ENCODE measurements at regions not wholly inside any gene's neighbourhood (a gene's known extent, or its start where the extent isn't known, plus 50 kb on each side); places are given as distances from the start of the nearest gene placed in this dataset.

- Histone ChIP-seq H2AFZ (ENCODE audit: low read length) (no peak overlapping the region), H3K9me2 (ENCODE audit: low read depth, low read length) (no peaks in the 10 kb centered on the region), H4K20me1 (ENCODE audit: insufficient read depth, low read length) (no peaks in the 10 kb centered on the region), H3F3A (ENCODE audit: insufficient read depth, low read length) (no peaks in the 10 kb centered on the region), H3K9ac (ENCODE audit: low read length) (no peak overlapping the region), H3K36me3 (ENCODE audit: insufficient read depth, low read length) (no peaks in the 10 kb centered on the region), H3K4me2 (ENCODE audit: low read length) (no peak overlapping the region), H3K4me1 (ENCODE audit: insufficient read depth, low read length, severe bottlenecking) (no peaks in the 10 kb centered on the region), H3K79me2 (ENCODE audit: insufficient read depth, low read length) (no peaks in the 10 kb centered on the region), H3K27ac (ENCODE audit: low read depth, low read length, poor library complexity, severe bottlenecking) (no peak overlapping the region), H3K4me3 (ENCODE audit: low read depth, low read length, poor library complexity, severe bottlenecking) (no peak overlapping the region), H3K27me3 (ENCODE audit: insufficient read depth, low read length) (no peaks in the 10 kb centered on the region), H3K9me3 (ENCODE audit: low read length) (no peaks in the 10 kb centered on the region)
- TF ChIP-seq CTCF (IDR thresholded peaks at IDR 0.05; ENCODE audit: low read length) (no peak), EZH2 (IDR thresholded peaks at IDR 0.05; ENCODE audit: borderline replicate concordance, low read length) (no peak)
Observed at GRCh38 chr2:58734365-58734764, 493.2 kb upstream of the FANCL start.

- H3K4me3 ChIP-seq (ENCODE audit: low read depth, low read length, poor library complexity, severe bottlenecking) = no peak overlapping the region
- no peaks in the 10 kb centered on the region for H3K9me2 ChIP-seq (ENCODE audit: low read depth, low read length)
- H3K9me3 ChIP-seq (ENCODE audit: low read length) = no peaks in the 10 kb centered on the region
- no peaks in the 10 kb centered on the region for H3K79me2 ChIP-seq (ENCODE audit: insufficient read depth, low read length)
- no peak overlapping the region for H3K4me2 ChIP-seq (ENCODE audit: low read length)
- no peaks in the 10 kb centered on the region for H3F3A ChIP-seq (ENCODE audit: insufficient read depth, low read length)
- no peak overlapping the region for H2AFZ ChIP-seq (ENCODE audit: low read length)
- no peaks in the 10 kb centered on the region for H3K36me3 ChIP-seq (ENCODE audit: insufficient read depth, low read length)
- no peaks in the 10 kb centered on the region for H3K27me3 ChIP-seq (ENCODE audit: insufficient read depth, low read length)
- TF ChIP-seq EZH2 (IDR thresholded peaks at IDR 0.05; ENCODE audit: borderline replicate concordance, low read length) = no peak
- TF ChIP-seq CTCF (IDR thresholded peaks at IDR 0.05; ENCODE audit: low read length) = no peak
- no peaks in the 10 kb centered on the region for H3K4me1 ChIP-seq (ENCODE audit: insufficient read depth, low read length, severe bottlenecking)
- H3K9ac ChIP-seq (ENCODE audit: low read length) = no peak overlapping the region
- H4K20me1 ChIP-seq (ENCODE audit: insufficient read depth, low read length) = no peaks in the 10 kb centered on the region
- no peak overlapping the region for H3K27ac ChIP-seq (ENCODE audit: low read depth, low read length, poor library complexity, severe bottlenecking)
Observed at GRCh38 chr2:58732999-58733398, 491.9 kb upstream of the FANCL start.

GRCh38 chr2:58731488-58731869 is 490.4 kb upstream of the FANCL start:
- Histone ChIP-seq H2AFZ (ENCODE audit: low read length) (no peak overlapping the region), H3K4me1 (ENCODE audit: insufficient read depth, low read length, severe bottlenecking) (no peaks in the 10 kb centered on the region), H3K27ac (ENCODE audit: low read depth, low read length, poor library complexity, severe bottlenecking) (no peak overlapping the region), H3K4me2 (ENCODE audit: low read length) (no peak overlapping the region), H3K36me3 (ENCODE audit: insufficient read depth, low read length) (no peaks in the 10 kb centered on the region), H4K20me1 (ENCODE audit: insufficient read depth, low read length) (no peaks in the 10 kb centered on the region), H3K27me3 (ENCODE audit: insufficient read depth, low read length) (no peaks in the 10 kb centered on the region), H3K9me3 (ENCODE audit: low read length) (no peaks in the 10 kb centered on the region), H3K9ac (ENCODE audit: low read length) (no peak overlapping the region), H3F3A (ENCODE audit: insufficient read depth, low read length) (no peaks in the 10 kb centered on the region), H3K79me2 (ENCODE audit: insufficient read depth, low read length) (no peaks in the 10 kb centered on the region), H3K4me3 (ENCODE audit: low read depth, low read length, poor library complexity, severe bottlenecking) (no peak overlapping the region), H3K9me2 (ENCODE audit: low read depth, low read length) (no peaks in the 10 kb centered on the region)
- no peak for TF ChIP-seq CTCF (IDR thresholded peaks at IDR 0.05; ENCODE audit: low read length)
- no peak for TF ChIP-seq EZH2 (IDR thresholded peaks at IDR 0.05; ENCODE audit: borderline replicate concordance, low read length)

All from OCI-LY1 (cell line).